B cell (primary cell): ENCODE measurements at regions not wholly inside any gene's neighbourhood (a gene's known extent, or its start where the extent isn't known, plus 50 kb on each side); places are given as distances from the start of the nearest gene placed in this dataset.

Experiments used
- ATAC-seq: fragments of 200-7000 bp; cut with Tn5 transposase; one replicate; pipeline ENCODE4 v1.10.0; 2021; ENCODE audit warnings: low read depth, mild to moderate bottlenecking, moderate number of reproducible peaks, moderate library complexity
- CTCF ChIA-PET: fragments of 350-600 bp; sonication (Branson Sonifier 250); formaldehyde crosslinking; loops from one replicate; lab custom pipeline; 2021; ENCODE audit warnings: antibody characterized with exemption, inconsistent platforms; lab: Charles Lee
- POLR2A ChIA-PET: fragments of 350-600 bp; sonication (Branson Sonifier 250); formaldehyde crosslinking; loops from one replicate; lab custom pipeline; 2021; ENCODE audit warnings: antibody characterized with exemption; lab: Charles Lee
- DNase-seq: peaks from one replicate; pipeline ENCODE4 v3.0.0; 2013
- H2AFZ ChIP-seq: 2 replicates; pipeline ENCODE4 v1.6.1; 2012; ENCODE audit warnings: mild to moderate bottlenecking, low read depth, low read length; ENCODE audit not compliant: insufficient read depth, poor library complexity, severe bottlenecking
- H3K27ac ChIP-seq, 2 donors: 1 replicate in 1 of 2; 2 replicates in 1 of 2; pipeline ENCODE4 v1.5.1; 2012 to 2013; ENCODE audit warnings: low read length in 2 of 2, mild to moderate bottlenecking in 2 of 2, moderate library complexity in 1 of 2
- H3K27me3 ChIP-seq, 4 experiments: fragments of 200-600 bp in 1 of 4; sonication (generic) in 1 of 4; replicated peaks in 1 of 4; 1 replicate in 2 of 4; 2 replicates in 2 of 4; pipeline versions ENCODE4 v1.6.1 to v1.7.0; 2013 to 2016; ENCODE audit warnings: low read length in 3 of 4, mild to moderate bottlenecking in 2 of 4, mixed read lengths in 1 of 4, moderate library complexity in 1 of 4; ENCODE audit not compliant: insufficient read depth in 4 of 4, control insufficient read depth in 3 of 4; ENCODE audit errors: control extremely low read depth in 1 of 4
- H3K36me3 ChIP-seq, 2 experiments: replicated peaks in 1 of 2; 1 replicate in 1 of 2; 2 replicates in 1 of 2; pipeline versions ENCODE4 v1.6.1 to v1.7.1; 2013; ENCODE audit warnings: low read length in 1 of 2; ENCODE audit not compliant: insufficient read depth in 2 of 2, control insufficient read depth in 1 of 2; ENCODE audit errors: control extremely low read depth in 1 of 2, extremely low read depth in 1 of 2
- H3K4me1 ChIP-seq, 2 donors: fragments of 200-600 bp in 1 of 2; sonication (generic) in 1 of 2; 1 replicate in 1 of 2; 2 replicates in 1 of 2; pipeline versions ENCODE4 v1.5.1 to v1.6.1; 2013 to 2017; ENCODE audit warnings: low read length in 2 of 2; ENCODE audit not compliant: control insufficient read depth in 2 of 2, insufficient read depth in 2 of 2
- H3K4me2 ChIP-seq: replicated peaks from 2 replicates; pipeline ENCODE3; 2012; ENCODE audit warnings: mild to moderate bottlenecking, low read depth, low read length; ENCODE audit not compliant: poor library complexity, severe bottlenecking
- H3K4me3 ChIP-seq, 5 experiments: fragments of 200-600 bp in 1 of 5; sonication (generic) in 1 of 5; 1 replicate in 3 of 5; 2 replicates in 2 of 5; pipeline versions ENCODE4 v1.5.1 to v1.7.0; 2011 to 2016; ENCODE audit warnings: low read length in 4 of 5, mild to moderate bottlenecking in 4 of 5, low read depth in 2 of 5, control low read depth in 1 of 5, moderate library complexity in 1 of 5; ENCODE audit not compliant: insufficient read depth in 1 of 5; ENCODE audit errors: control extremely low read depth in 1 of 5, extremely low read depth in 1 of 5
- H3K79me2 ChIP-seq: fragments of 200-600 bp; sonication (generic); one replicate; pipeline ENCODE4 v1.6.0; 2016; ENCODE audit warnings: low read length; ENCODE audit not compliant: control insufficient read depth, insufficient read depth
- H3K9ac ChIP-seq: fragments of 200-600 bp; sonication (generic); 2 replicates; pipeline ENCODE4 v1.6.1; 2017; ENCODE audit warnings: mild to moderate bottlenecking, low read length, moderate library complexity
- H3K9me3 ChIP-seq, 3 donors: one replicate each; pipeline versions ENCODE4 v1.6.1 to v1.7.1; 2013; ENCODE audit warnings: low read length in 2 of 3; ENCODE audit not compliant: control insufficient read depth in 2 of 3, insufficient read depth in 1 of 3; ENCODE audit errors: control extremely low read depth in 1 of 3
- H4K20me1 ChIP-seq: 2 replicates; pipeline ENCODE4 v1.6.0; 2012; ENCODE audit warnings: mild to moderate bottlenecking, low read length; ENCODE audit not compliant: insufficient read depth, control insufficient read depth, poor library complexity, severe bottlenecking
- H3K27ac Mint-ChIP-seq: one replicate; pipeline ENCODE4 v1.8.0; 2021; ENCODE audit warnings: mixed read lengths
- H3K27me3 Mint-ChIP-seq: one replicate; pipeline ENCODE4 v1.8.0; 2021; ENCODE audit warnings: mixed read lengths
- H3K4me1 Mint-ChIP-seq: one replicate; pipeline ENCODE4 v1.8.0; 2021; ENCODE audit warnings: mixed read lengths
- H3K4me3 Mint-ChIP-seq: one replicate; pipeline ENCODE4 v1.8.0; 2021; ENCODE audit warnings: mixed read lengths
- H3K9me3 Mint-ChIP-seq: one replicate; pipeline ENCODE4 v1.8.0; 2022; ENCODE audit warnings: mixed read lengths; ENCODE audit not compliant: insufficient read depth
- EZH2 ChIP-seq: IDR thresholded peaks from 2 replicates; pipeline ENCODE4 v1.6.1; 2012; ENCODE audit warnings: borderline replicate concordance, low read depth, mild to moderate bottlenecking, moderate library complexity, low read length; ENCODE audit not compliant: insufficient read depth, poor library complexity, severe bottlenecking
- WGBS: methylation state at CpG from one replicate; pipeline ENCODE4 v1.1.5; 2013; ENCODE audit warnings: missing lambda C conversion rate; ENCODE audit not compliant: insufficient coverage; 5-methylcytosine and 5-hydroxymethylcytosine counted together
- intact Hi-C: fragments of 100-400 bp; cut with micrococcal nuclease; formaldehyde crosslinking; loops from one replicate; pipeline ENCODE4 v1.10.0; 2022
- TF ChIP-seq, protein P1 (sequence below): fragments of 200-600 bp; IDR thresholded peaks from one replicate; pipeline ENCODE4 v1.8.0; 2022; ENCODE audit warnings: antibody characterized with exemption, mild to moderate bottlenecking

DNA sequence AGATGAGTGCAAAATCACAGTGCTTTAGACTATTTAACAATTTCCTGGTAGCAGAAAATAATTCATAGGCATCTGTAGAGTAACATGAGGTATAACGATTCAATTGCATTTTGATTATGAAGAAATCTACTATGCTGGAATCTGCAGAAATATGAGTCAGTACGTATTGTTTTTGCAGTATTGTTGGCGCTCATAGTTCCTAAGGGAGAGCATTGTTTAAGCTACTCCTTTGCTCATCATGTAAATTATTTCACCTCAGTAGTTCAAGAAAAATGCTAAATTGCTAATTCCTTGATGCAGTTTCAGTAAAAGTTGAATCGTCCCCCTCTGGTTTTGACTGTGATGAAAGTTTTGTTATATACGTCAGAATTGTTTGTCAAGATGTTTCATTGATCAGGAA lies 458.4 kb downstream of the HINT1 start:
- ATAC-seq (no peak), DNase-seq (no peak)
- Histone ChIP-seq H3K79me2 (no peaks in the 10 kb centered on the region), H3K9ac (no peak overlapping the region), H3K27ac (no peak overlapping the region), H4K20me1 (no peaks in the 10 kb centered on the region), H3K9me3 (no peaks in the 10 kb centered on the region), H3K4me3 (no peak overlapping the region), H3K4me2 (no peak overlapping the region), H2AFZ (no peak overlapping the region), H3K27me3 (no peaks in the 10 kb centered on the region), H3K4me1 (no peaks in the 10 kb centered on the region), H3K36me3 (no peaks in the 10 kb centered on the region)
- H3K9me3 Mint-ChIP-seq: peaks cover 4% of the 10 kb centered on the region
- ChIA-PET POLR2A (no interaction called here), CTCF (no interaction called here)
- no peak overlapping the region for H3K4me3 Mint-ChIP-seq
- WGBS: 71% methylated on average over 2 of the region's 5 CpGs
- no peak overlapping the region for H3K27ac Mint-ChIP-seq
- intact Hi-C loops: no loop called here
- no peaks in the 10 kb centered on the region for H3K4me1 Mint-ChIP-seq
- TF ChIP-seq, protein P1, sequence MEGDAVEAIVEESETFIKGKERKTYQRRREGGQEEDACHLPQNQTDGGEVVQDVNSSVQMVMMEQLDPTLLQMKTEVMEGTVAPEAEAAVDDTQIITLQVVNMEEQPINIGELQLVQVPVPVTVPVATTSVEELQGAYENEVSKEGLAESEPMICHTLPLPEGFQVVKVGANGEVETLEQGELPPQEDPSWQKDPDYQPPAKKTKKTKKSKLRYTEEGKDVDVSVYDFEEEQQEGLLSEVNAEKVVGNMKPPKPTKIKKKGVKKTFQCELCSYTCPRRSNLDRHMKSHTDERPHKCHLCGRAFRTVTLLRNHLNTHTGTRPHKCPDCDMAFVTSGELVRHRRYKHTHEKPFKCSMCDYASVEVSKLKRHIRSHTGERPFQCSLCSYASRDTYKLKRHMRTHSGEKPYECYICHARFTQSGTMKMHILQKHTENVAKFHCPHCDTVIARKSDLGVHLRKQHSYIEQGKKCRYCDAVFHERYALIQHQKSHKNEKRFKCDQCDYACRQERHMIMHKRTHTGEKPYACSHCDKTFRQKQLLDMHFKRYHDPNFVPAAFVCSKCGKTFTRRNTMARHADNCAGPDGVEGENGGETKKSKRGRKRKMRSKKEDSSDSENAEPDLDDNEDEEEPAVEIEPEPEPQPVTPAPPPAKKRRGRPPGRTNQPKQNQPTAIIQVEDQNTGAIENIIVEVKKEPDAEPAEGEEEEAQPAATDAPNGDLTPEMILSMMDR: no peak
- TF ChIP-seq EZH2: no peak
- peaks cover 4% of the 10 kb centered on the region for H3K27me3 Mint-ChIP-seq

DNA sequence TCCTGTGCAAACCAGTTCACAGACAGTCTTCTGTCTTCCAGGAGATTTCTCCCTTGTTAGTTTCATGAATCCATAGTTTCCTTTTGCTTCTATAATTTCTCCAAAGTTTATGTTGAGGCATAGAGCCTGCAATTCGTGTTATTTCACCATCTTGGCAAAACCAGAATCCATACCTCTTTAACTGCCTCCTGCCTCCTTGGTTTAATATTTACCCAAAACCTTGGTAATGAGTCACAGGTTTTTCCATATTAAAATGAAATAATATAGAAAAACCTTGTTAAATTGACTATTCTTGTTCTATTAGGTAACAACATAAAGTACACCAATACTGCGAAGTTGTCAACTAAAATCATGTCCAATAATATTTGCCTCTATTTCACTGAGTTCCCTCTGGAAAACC lies 459.7 kb downstream of the HINT1 start:
- no CpG with 5 or more reads among the region's 2 CpGs for WGBS
- H3K27ac ChIP-seq: no peak overlapping the region
- ChIA-PET CTCF (no interaction called here), POLR2A (no interaction called here)
- no peak overlapping the region for H2AFZ ChIP-seq
- Mint-ChIP-seq H3K9me3 (peaks cover 4% of the 10 kb centered on the region), H3K27me3 (peaks cover 2% of the 10 kb centered on the region), H3K4me3 (no peak overlapping the region), H3K4me1 (no peaks in the 10 kb centered on the region), H3K27ac (no peak overlapping the region)
- no peaks in the 10 kb centered on the region for H3K9me3 ChIP-seq
- H3K4me2 ChIP-seq: no peak overlapping the region
- intact Hi-C loops: no loop called here
- H4K20me1 ChIP-seq: no peaks in the 10 kb centered on the region
- H3K79me2 ChIP-seq: no peaks in the 10 kb centered on the region
- no peak overlapping the region for H3K9ac ChIP-seq
- H3K36me3 ChIP-seq: no peaks in the 10 kb centered on the region
- TF ChIP-seq, protein P1: no peak
- no peak for TF ChIP-seq EZH2
- no peaks in the 10 kb centered on the region for H3K27me3 ChIP-seq
- H3K4me3 ChIP-seq: no peak overlapping the region
- DNase-seq: no peak
- H3K4me1 ChIP-seq: no peaks in the 10 kb centered on the region
- ATAC-seq: no peak
